SH-SY5Y (cell line): ENCODE measurements at regions not wholly inside any gene's neighbourhood (a gene's known extent, or its start where the extent isn't known, plus 50 kb on each side); places are given as distances from the start of the nearest gene placed in this dataset.

ENCODE experiments used
- GATA2 ChIP-seq: IDR thresholded peaks from 2 replicates; pipeline ENCODE4 v1.6.1; 2011; ENCODE audit warnings: mild to moderate bottlenecking, low read depth, low read length
- GATA3 ChIP-seq: IDR thresholded peaks from 2 replicates; pipeline ENCODE4 v1.6.1; 2011; ENCODE audit warnings: low read depth, mild to moderate bottlenecking, low read length, moderate library complexity

- TF ChIP-seq GATA3 (no peak), GATA2 (no peak)
Measured at GRCh38 chr4:141499261-141499853, 137.0 kb upstream of the IL15 start.
